Fibroblast of lung (primary cell): ENCODE measurements at regions not wholly inside any gene's neighbourhood (a gene's known extent, or its start where the extent isn't known, plus 50 kb on each side); places are given as distances from the start of the nearest gene placed in this dataset.

ENCODE experiments used
- DNase-seq, 2 donors: peaks; one replicate each; pipeline versions ENCODE4 v3.0.0 to v3.0.0-alpha.2; 2010; ENCODE audit warnings: low read depth in 2 of 2
- H2AFZ ChIP-seq: 2 replicates; pipeline ENCODE4 v1.5.1; 2012; ENCODE audit warnings: low read length, control low read depth, inconsistent platforms
- H3K27ac ChIP-seq: 2 replicates; pipeline ENCODE4 v1.5.1; 2011; ENCODE audit warnings: low read length, control low read depth; ENCODE audit not compliant: insufficient read depth
- H3K27me3 ChIP-seq: 2 replicates; pipeline ENCODE4 v1.5.1; 2011; ENCODE audit warnings: mild to moderate bottlenecking, low read length; ENCODE audit not compliant: control insufficient read depth, insufficient read depth
- H3K36me3 ChIP-seq: 2 replicates; pipeline ENCODE4 v1.5.1; 2011; ENCODE audit warnings: low read length; ENCODE audit not compliant: control insufficient read depth, insufficient read depth
- H3K4me1 ChIP-seq: 2 replicates; pipeline ENCODE4 v1.5.1; 2011; ENCODE audit warnings: low read length; ENCODE audit not compliant: control insufficient read depth, insufficient read depth; ENCODE audit errors: extremely low read depth
- H3K4me2 ChIP-seq: 2 replicates; pipeline ENCODE4 v1.5.1; 2011; ENCODE audit warnings: low read length, control low read depth; ENCODE audit not compliant: insufficient read depth; ENCODE audit errors: extremely low read depth
- H3K4me3 ChIP-seq, 4 experiments: fragments of 200-600 bp in 1 of 4; sonication (generic) in 1 of 4; replicated peaks in 1 of 4; 2 replicates each; pipeline ENCODE4 v1.5.1; 2011 to 2016; ENCODE audit warnings: low read length in 4 of 4, low read depth in 3 of 4, mild to moderate bottlenecking in 3 of 4, control low read depth in 2 of 4, inconsistent platforms in 1 of 4, mixed read lengths in 1 of 4; ENCODE audit not compliant: insufficient read depth in 1 of 4; ENCODE audit errors: control extremely low read depth in 1 of 4
- H3K79me2 ChIP-seq: 2 replicates; pipeline ENCODE4 v1.5.1; 2012; ENCODE audit warnings: mild to moderate bottlenecking, low read length, inconsistent platforms; ENCODE audit not compliant: control insufficient read depth, insufficient read depth
- H3K9ac ChIP-seq: 2 replicates; pipeline ENCODE4 v1.5.1; 2011; ENCODE audit warnings: mild to moderate bottlenecking, low read length, control low read depth; ENCODE audit not compliant: insufficient read depth
- H3K9me3 ChIP-seq: 2 replicates; pipeline ENCODE4 v1.5.1; 2012; ENCODE audit warnings: low read depth, low read length; ENCODE audit not compliant: control insufficient read depth, insufficient read depth
- H4K20me1 ChIP-seq: 2 replicates; pipeline ENCODE4 v1.5.1; 2011; ENCODE audit warnings: low read length; ENCODE audit not compliant: control insufficient read depth, insufficient read depth; ENCODE audit errors: extremely low read depth
- EZH2 ChIP-seq: IDR thresholded peaks from 2 replicates; pipeline ENCODE4 v1.5.1; 2012; ENCODE audit warnings: low read length, control low read depth, mild to moderate bottlenecking; ENCODE audit errors: missing control alignments
- TF ChIP-seq, protein P1 (sequence below), 2 donors: IDR thresholded peaks in 1 of 2; conservative IDR thresholded peaks in 1 of 2; 1 replicate in 1 of 2; 2 replicates in 1 of 2; pipeline ENCODE4 v1.5.1; 2011 to 2012; ENCODE audit warnings: low read length in 2 of 2, control low read depth in 1 of 2, inconsistent platforms in 1 of 2, low read depth in 1 of 2, mild to moderate bottlenecking in 1 of 2

DNA sequence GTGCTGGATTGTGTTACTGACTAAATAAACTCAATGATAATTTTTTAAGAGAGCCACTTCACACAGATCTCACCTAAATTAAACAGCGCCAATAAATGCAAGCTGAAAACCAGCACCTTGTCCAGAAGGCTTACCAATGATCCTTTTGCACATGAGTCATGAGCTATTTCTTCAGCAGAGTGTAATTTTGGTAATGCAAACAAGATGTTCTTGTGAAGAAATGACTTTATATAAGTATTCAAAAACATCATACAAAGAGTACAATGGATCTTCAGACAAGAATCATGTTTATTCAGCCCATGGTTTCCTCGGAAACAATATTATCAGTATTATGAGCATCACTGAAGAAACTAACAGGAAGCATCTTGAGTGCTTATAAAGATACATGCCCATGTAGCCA lies 263.8 kb upstream of the UBE2E2 start:
- no peak overlapping the region for H3K4me3 ChIP-seq
- no peak overlapping the region for H3K9ac ChIP-seq
- TF ChIP-seq, protein P1, sequence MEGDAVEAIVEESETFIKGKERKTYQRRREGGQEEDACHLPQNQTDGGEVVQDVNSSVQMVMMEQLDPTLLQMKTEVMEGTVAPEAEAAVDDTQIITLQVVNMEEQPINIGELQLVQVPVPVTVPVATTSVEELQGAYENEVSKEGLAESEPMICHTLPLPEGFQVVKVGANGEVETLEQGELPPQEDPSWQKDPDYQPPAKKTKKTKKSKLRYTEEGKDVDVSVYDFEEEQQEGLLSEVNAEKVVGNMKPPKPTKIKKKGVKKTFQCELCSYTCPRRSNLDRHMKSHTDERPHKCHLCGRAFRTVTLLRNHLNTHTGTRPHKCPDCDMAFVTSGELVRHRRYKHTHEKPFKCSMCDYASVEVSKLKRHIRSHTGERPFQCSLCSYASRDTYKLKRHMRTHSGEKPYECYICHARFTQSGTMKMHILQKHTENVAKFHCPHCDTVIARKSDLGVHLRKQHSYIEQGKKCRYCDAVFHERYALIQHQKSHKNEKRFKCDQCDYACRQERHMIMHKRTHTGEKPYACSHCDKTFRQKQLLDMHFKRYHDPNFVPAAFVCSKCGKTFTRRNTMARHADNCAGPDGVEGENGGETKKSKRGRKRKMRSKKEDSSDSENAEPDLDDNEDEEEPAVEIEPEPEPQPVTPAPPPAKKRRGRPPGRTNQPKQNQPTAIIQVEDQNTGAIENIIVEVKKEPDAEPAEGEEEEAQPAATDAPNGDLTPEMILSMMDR (conservative IDR thresholded peaks at IDR 0.05 in 1 of 2, IDR thresholded peaks at IDR 0.05 in 1 of 2; ENCODE audit: low read depth in 1 of 2, low read length in 2 of 2) = no peak
- no peak for TF ChIP-seq EZH2
- H3K36me3 ChIP-seq = no peaks in the 10 kb centered on the region
- no peak overlapping the region for H3K27ac ChIP-seq
- no peaks in the 10 kb centered on the region for H4K20me1 ChIP-seq
- peak in 1 of 2 donors; percentile 53 for DNase-seq
- H3K4me2 ChIP-seq = no peak overlapping the region
- H3K9me3 ChIP-seq = no peaks in the 10 kb centered on the region
- H3K4me1 ChIP-seq = no peaks in the 10 kb centered on the region
- no peaks in the 10 kb centered on the region for H3K27me3 ChIP-seq
- H3K79me2 ChIP-seq = no peaks in the 10 kb centered on the region
- no peak overlapping the region for H2AFZ ChIP-seq

GRCh38 chr3:22940285-22940684 lies 262.8 kb upstream of the UBE2E2 start:
- Histone ChIP-seq H4K20me1 (no peaks in the 10 kb centered on the region), H3K9me3 (no peaks in the 10 kb centered on the region), H3K27me3 (no peaks in the 10 kb centered on the region), H3K9ac (no peak overlapping the region), H2AFZ (no peak overlapping the region), H3K36me3 (no peaks in the 10 kb centered on the region), H3K4me2 (no peak overlapping the region), H3K27ac (no peak overlapping the region), H3K79me2 (no peaks in the 10 kb centered on the region), H3K4me3 (no peak overlapping the region), H3K4me1 (no peaks in the 10 kb centered on the region)
- no peak for TF ChIP-seq EZH2
- TF ChIP-seq, protein P1 (conservative IDR thresholded peaks at IDR 0.05 in 1 of 2, IDR thresholded peaks at IDR 0.05 in 1 of 2; ENCODE audit: low read depth in 1 of 2, low read length in 2 of 2) = no peak
- DNase-seq = no peak

GRCh38 chr3:22942981-22943380 lies 260.1 kb upstream of the UBE2E2 start:
- Histone ChIP-seq H3K36me3 (no peaks in the 10 kb centered on the region), H3K27me3 (no peaks in the 10 kb centered on the region), H3K9me3 (no peaks in the 10 kb centered on the region), H3K4me3 (no peak overlapping the region), H2AFZ (no peak overlapping the region), H3K4me2 (no peak overlapping the region), H4K20me1 (no peaks in the 10 kb centered on the region), H3K27ac (no peak overlapping the region), H3K4me1 (no peaks in the 10 kb centered on the region), H3K9ac (no peak overlapping the region), H3K79me2 (no peaks in the 10 kb centered on the region)
- no peak for DNase-seq
- TF ChIP-seq, protein P1 (conservative IDR thresholded peaks at IDR 0.05 in 1 of 2, IDR thresholded peaks at IDR 0.05 in 1 of 2; ENCODE audit: low read depth in 1 of 2, low read length in 2 of 2) = no peak
- no peak for TF ChIP-seq EZH2
